ENCODE measurements at regions not wholly inside any gene's neighbourhood (a gene's known extent, or its start where the extent isn't known, plus 50 kb on each side); places are given as distances from the start of the nearest gene placed in this dataset.

DNA sequence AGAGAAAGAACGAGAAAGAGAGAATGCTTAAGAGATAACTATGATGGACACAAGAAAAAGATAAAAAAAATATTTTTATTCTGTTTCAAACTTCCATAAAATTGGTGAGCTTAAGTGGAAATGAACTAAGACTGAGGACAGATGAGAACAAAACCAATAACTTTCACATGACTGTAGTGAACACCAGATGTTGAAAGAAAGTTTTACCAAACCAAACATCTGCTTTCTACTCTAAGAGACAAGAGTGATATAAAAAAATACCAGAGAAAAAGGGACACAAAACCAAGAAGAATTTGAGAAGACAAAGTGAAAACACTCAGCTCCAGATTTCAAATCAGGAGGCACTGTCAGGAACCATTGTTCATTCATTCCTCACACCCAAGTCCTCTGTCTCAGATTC, 147.9 kb downstream of the IMPG2 start:
- no peak for DNase-seq (ENCODE audit: low read depth)
- H3K4me3 ChIP-seq (replicated peaks; ENCODE audit: low read depth, low read length), result no peak overlapping the region
- TF ChIP-seq, protein P1, sequence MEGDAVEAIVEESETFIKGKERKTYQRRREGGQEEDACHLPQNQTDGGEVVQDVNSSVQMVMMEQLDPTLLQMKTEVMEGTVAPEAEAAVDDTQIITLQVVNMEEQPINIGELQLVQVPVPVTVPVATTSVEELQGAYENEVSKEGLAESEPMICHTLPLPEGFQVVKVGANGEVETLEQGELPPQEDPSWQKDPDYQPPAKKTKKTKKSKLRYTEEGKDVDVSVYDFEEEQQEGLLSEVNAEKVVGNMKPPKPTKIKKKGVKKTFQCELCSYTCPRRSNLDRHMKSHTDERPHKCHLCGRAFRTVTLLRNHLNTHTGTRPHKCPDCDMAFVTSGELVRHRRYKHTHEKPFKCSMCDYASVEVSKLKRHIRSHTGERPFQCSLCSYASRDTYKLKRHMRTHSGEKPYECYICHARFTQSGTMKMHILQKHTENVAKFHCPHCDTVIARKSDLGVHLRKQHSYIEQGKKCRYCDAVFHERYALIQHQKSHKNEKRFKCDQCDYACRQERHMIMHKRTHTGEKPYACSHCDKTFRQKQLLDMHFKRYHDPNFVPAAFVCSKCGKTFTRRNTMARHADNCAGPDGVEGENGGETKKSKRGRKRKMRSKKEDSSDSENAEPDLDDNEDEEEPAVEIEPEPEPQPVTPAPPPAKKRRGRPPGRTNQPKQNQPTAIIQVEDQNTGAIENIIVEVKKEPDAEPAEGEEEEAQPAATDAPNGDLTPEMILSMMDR (IDR thresholded peaks at IDR 0.05; ENCODE audit: low read length, missing control alignments), result no peak

DNA sequence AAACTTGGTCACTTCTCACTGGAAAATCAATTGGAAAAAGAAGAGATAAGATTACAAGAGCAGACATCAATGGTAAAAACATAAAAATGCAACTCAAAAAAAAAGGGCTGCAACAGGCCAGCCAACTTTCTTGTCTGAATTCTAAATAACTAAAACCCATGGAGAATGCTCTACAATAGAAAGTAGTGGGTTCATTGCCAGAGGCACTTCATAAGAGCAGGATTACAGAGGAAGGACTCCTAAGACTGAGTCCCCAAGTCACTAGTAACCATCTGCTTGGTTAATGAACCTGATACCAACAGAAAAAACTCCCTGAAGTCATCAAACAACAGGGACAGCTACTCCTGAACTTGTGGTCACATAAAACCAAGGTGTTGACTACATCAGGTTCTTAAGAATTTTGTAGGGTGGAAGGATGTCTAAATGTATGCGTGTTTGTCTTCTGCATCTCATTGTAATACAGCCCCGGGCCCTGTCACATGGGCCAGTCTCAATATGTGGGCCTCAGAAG, 148.6 kb downstream of the IMPG2 start:
- TF ChIP-seq, protein P1 (IDR thresholded peaks at IDR 0.05; ENCODE audit: low read length, missing control alignments), result no peak
- no peak overlapping the region for H3K4me3 ChIP-seq (replicated peaks; ENCODE audit: low read depth, low read length)
- no peak for DNase-seq (ENCODE audit: low read depth)

DNA sequence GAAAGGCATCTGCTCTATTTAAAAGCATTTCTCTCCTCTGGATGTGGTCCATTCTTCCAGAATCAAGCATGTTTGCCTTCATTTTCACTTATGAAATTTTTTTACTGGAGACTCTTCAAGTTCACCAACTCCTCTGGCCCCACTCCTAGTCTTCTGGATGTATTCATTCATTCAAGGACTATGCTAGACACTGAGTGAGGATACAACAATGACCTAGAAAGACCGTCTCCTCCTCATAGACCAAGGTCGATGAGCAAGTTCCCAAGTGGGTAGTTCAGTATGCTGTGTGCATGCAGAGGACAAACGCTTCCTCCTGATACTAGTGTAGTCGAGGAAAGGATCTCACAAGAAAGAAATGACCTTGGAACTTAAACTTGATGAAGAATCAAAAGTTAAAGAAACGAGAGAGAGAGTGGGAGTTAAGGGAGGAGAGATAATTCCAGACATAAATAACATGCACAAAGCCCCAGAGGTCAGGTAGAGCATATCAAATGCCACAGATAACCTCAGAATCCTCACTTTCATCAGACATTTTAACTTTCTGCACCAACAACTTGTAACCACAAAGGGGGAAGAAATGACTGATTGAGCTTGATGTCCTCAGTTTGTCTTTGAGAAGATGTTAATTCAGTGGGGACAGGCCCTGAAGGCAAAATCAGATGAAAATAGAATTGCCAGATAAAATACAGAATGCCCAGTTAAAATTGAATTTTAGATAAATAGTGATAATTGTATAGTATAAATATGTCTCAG, 149.4 kb downstream of the IMPG2 start:
- TF ChIP-seq, protein P1 (IDR thresholded peaks at IDR 0.05; ENCODE audit: low read length, missing control alignments), result no peak
- DNase-seq (ENCODE audit: low read depth), result no peak

DNA sequence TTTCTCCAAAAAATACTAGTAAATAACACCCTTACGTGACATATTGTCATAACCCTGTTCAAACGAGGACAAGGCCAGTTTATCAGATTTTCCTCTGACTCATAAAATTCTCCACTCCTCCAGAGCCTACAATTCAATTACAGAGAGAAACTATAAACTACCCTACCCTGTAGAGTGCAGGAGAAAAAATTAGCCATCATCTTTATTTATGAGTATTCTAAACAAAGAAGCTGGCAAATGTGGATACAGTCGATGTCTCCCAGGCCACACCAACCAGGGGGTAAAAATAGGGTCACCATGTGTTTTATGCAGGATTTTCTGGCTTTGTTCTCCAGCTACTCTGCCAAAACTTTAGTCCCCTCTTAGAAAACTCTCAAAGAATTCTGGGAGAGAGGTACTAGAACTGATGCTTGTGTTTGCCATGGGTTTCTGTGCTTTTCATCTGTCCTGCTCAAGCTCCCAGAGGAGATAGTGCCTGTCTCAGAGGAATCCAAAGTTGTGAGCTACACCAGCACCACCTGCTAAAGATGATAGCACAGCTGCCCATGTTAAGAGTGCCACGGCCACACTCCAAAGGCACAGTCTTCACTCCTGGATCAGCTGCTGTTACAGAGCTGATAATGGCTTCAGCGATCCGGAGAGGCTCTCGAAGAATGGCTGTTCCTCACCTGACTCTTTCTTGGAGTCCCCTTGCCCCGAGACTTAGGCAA, 150.2 kb downstream of the IMPG2 start:
- peak; percentile 22 for DNase-seq (ENCODE audit: low read depth)
- TF ChIP-seq, protein P1 (IDR thresholded peaks at IDR 0.05; ENCODE audit: low read length, missing control alignments), result no peak

More for the DNA sequence above, 149.4 kb downstream of the IMPG2 start:
- no peak overlapping the region for H3K4me3 ChIP-seq (replicated peaks; ENCODE audit: low read depth, low read length)

DNA sequence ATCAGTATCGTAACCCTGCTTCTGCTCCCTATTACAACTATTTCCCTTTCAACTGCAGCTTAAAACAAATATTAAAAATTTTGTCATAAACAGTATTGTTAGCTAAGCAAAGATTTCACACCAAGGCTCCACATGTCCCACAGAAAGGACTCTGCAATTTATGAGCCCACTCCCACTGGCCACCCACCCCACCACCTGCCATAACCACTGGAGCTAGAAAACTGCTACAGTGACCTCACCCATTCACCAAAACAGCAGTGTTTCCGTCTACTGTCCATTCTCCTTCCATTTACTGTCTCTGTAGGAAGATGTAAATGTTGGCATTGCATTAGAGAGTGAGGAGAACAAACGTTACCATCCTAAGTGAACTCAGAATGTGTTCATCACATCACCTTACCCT, 150.9 kb downstream of the IMPG2 start:
- TF ChIP-seq, protein P1 (IDR thresholded peaks at IDR 0.05; ENCODE audit: low read length, missing control alignments), result no peak
- no peak for DNase-seq (ENCODE audit: low read depth)
- no peak overlapping the region for H3K4me3 ChIP-seq (replicated peaks; ENCODE audit: low read depth, low read length)

More for the DNA sequence above, 150.2 kb downstream of the IMPG2 start:
- H3K4me3 ChIP-seq (replicated peaks; ENCODE audit: low read depth, low read length), result no peak overlapping the region

DNA sequence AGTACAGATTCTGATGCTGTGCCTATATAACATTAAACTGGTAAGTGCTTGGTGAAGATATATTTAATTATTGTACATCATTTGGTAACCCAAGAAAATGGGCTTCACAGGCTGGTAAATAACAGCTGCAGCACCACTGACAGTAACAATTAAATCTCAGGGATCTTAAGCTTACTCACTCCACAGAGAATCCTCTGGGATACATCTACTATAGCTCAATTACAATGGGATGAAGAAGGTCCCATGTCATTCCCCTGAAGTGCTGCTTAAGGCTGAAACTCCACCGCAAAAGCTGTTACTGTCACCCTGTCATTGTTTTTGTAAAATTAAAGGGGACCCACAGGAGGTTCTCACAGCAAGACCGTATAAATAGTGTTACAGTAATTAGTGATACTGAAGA, 153.0 kb downstream of the IMPG2 start:
- H3K4me3 ChIP-seq (replicated peaks; ENCODE audit: low read depth, low read length), result no peak overlapping the region
- no peak for DNase-seq (ENCODE audit: low read depth)
- TF ChIP-seq, protein P1 (IDR thresholded peaks at IDR 0.05; ENCODE audit: low read length, missing control alignments), result no peak
